ENCODE measurements at regions not wholly inside any gene's neighbourhood (a gene's known extent, or its start where the extent isn't known, plus 50 kb on each side); places are given as distances from the start of the nearest gene placed in this dataset.

DNA sequence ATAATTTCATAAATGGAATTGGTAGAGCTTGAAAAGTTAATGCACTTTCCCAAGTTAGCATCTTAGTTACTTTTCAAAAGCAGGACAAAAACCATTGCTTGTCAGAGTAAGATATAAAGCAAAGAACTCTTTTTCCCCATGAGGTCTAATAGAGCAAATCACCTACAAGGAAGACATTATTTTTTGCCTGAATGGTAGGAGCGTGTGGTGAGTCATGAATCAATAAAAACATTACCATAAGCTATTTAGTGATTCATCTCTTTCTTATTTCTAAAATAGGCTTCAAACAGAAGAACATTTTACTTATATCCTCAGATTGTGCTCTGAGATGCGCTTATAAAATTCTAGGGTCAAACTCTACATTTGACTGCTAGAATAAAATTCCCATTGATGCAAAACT lies 109.4 kb upstream of the GPRIN3 start:
- Histone ChIP-seq H3K4me1 (no peaks in the 10 kb centered on the region), H3K4me3 (no peak overlapping the region), H3K27me3 (no peaks in the 10 kb centered on the region), H3K9me3 (no peaks in the 10 kb centered on the region), H3K36me3 (no peaks in the 10 kb centered on the region), H3K27ac (no peak overlapping the region)
- no peak for TF ChIP-seq POLR2A (IDR thresholded peaks at IDR 0.05)
- TF ChIP-seq, protein P1, sequence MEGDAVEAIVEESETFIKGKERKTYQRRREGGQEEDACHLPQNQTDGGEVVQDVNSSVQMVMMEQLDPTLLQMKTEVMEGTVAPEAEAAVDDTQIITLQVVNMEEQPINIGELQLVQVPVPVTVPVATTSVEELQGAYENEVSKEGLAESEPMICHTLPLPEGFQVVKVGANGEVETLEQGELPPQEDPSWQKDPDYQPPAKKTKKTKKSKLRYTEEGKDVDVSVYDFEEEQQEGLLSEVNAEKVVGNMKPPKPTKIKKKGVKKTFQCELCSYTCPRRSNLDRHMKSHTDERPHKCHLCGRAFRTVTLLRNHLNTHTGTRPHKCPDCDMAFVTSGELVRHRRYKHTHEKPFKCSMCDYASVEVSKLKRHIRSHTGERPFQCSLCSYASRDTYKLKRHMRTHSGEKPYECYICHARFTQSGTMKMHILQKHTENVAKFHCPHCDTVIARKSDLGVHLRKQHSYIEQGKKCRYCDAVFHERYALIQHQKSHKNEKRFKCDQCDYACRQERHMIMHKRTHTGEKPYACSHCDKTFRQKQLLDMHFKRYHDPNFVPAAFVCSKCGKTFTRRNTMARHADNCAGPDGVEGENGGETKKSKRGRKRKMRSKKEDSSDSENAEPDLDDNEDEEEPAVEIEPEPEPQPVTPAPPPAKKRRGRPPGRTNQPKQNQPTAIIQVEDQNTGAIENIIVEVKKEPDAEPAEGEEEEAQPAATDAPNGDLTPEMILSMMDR (IDR thresholded peaks at IDR 0.05): no peak
- no peak for DNase-seq

DNA sequence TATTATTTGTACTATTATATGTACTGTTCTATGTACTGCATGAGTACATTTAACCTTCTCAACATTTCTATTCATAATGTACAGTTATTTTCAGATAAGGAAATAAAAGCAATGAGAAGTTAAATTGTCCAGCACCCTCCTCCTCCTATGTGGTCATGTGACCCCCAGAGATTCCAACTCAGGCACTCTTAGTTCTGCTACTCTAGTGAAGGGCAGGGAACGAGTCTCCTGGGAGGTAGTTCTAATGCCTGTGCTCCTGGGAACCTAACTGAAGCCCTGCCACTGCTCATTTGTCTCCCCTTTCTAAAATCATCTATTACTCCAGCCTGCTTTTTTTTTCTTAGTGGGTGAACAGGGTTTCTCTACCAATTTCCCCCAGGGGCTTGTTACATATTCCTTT lies 105.9 kb upstream of the GPRIN3 start:
- no peak for DNase-seq
- no peaks in the 10 kb centered on the region for H3K36me3 ChIP-seq
- no peaks in the 10 kb centered on the region for H3K27me3 ChIP-seq
- no peak overlapping the region for H3K4me3 ChIP-seq
- TF ChIP-seq, protein P1 (IDR thresholded peaks at IDR 0.05): no peak
- no peak for TF ChIP-seq POLR2A (IDR thresholded peaks at IDR 0.05)
- no peak overlapping the region for H3K27ac ChIP-seq
- H3K4me1 ChIP-seq: no peaks in the 10 kb centered on the region
- no peaks in the 10 kb centered on the region for H3K9me3 ChIP-seq

DNA sequence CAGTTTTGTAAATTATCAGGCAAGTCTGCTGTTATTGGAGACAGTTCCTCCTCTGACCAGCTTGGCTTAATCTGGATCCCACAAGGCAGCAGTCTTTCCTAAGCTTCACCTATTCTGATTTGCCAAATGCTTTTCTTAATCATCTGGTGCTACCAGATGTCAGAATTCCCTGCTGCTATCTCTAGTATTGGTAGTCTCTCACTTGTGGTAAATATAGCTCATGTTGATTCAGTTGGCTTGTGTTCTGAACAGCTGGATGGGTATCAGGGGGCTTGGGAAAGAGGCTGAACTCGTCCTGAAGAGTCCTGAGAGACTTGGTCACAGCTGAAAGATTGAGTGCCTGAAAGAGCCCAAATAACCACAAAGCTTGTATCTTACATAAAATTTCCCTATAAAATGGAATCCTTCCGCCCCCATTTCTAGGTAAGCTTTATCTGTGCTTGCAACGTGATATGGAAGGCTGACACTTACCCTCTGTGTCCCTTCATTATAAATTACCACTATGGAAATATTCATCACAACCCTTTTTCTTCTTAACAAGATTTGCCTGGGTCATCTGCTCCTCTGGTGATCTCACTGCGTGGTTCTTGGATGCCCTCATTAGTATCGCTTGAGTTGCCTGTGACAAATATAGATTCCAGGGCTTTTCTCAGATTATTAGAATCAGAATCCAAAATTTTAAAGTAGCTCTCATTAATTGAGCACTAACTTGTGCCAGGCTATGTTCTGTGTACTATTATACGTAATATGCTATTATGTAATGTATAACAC lies 104.1 kb upstream of the GPRIN3 start:
- DNase-seq: no peak
- Histone ChIP-seq H3K4me1 (no peaks in the 10 kb centered on the region), H3K27ac (no peak overlapping the region), H3K9me3 (no peaks in the 10 kb centered on the region), H3K27me3 (no peaks in the 10 kb centered on the region), H3K36me3 (no peaks in the 10 kb centered on the region), H3K4me3 (no peak overlapping the region)
- no peak for TF ChIP-seq POLR2A (IDR thresholded peaks at IDR 0.05)
- TF ChIP-seq, protein P1 (IDR thresholded peaks at IDR 0.05): no peak

DNA sequence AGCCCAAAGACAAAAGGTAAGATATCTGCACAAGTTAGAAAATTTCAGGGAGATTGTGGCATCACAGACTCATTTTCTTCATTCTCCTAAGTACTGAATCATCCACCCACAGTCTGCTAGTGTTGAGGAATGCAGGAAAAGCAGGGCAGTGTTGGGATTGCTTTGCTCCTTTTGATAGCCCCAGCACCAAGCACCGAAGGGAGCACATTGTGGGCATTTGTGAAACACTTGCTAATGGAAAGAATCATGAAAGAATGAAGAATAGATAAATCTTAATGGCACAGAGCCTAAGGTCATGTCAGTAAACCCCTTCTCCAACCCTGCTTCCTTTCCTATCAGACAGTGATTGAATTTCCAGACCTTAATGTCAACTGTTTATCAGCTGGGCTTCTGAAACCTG lies 103.1 kb upstream of the GPRIN3 start:
- Histone ChIP-seq H3K36me3 (no peaks in the 10 kb centered on the region), H3K27me3 (no peaks in the 10 kb centered on the region), H3K4me3 (no peak overlapping the region), H3K27ac (no peak overlapping the region), H3K4me1 (no peaks in the 10 kb centered on the region), H3K9me3 (no peaks in the 10 kb centered on the region)
- no peak for TF ChIP-seq POLR2A (IDR thresholded peaks at IDR 0.05)
- TF ChIP-seq, protein P1 (IDR thresholded peaks at IDR 0.05): no peak
- DNase-seq: no peak

DNA sequence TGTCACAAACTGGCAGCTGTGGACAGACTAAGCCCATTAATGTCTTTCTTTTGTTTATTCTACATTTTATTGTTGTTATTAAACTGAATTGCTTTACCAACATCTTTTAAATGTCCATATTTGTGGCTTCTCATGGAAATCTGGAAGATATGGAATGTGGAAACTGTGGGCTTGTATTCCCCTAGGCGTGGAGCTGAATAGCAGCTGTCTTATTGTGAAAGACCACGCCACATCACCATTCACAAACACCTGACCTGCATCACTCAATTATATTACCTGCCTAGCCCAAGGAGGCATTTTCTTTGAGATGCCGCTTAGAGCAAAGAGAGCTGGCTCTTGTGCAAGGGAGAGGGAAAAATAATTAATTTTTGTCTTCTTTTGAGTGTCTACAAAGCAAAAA lies 96.9 kb upstream of the GPRIN3 start:
- Histone ChIP-seq H3K27ac (no peak overlapping the region), H3K4me1 (no peaks in the 10 kb centered on the region), H3K4me3 (no peak overlapping the region), H3K27me3 (no peaks in the 10 kb centered on the region), H3K9me3 (no peaks in the 10 kb centered on the region), H3K36me3 (no peaks in the 10 kb centered on the region)
- TF ChIP-seq, protein P1 (IDR thresholded peaks at IDR 0.05): no peak
- DNase-seq: no peak

DNA sequence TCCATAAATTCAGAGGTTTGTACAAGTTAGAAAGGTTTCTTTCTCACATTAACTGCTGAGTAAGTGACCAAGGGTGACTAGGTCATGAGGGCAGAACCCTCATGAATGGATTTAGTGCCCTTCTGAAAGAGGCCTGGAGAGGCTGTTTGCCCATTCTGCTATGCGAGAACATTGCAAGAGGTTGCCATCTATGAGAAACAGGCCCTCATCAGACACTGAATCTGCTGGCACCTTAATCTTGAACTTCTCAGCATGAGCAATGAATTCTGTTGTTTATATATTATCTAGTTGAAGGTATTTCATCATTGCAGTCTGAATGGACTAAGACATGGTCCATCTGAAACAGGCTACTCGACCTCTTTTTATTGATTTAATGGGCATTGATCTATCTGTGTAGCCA lies 96.2 kb upstream of the GPRIN3 start:
- TF ChIP-seq, protein P1 (IDR thresholded peaks at IDR 0.05): no peak
- TF ChIP-seq POLR2A (IDR thresholded peaks at IDR 0.05): no peak
- H3K27ac ChIP-seq: no peak overlapping the region
- no peaks in the 10 kb centered on the region for H3K4me1 ChIP-seq
- no peaks in the 10 kb centered on the region for H3K9me3 ChIP-seq
- no peaks in the 10 kb centered on the region for H3K36me3 ChIP-seq
- H3K27me3 ChIP-seq: no peaks in the 10 kb centered on the region
- no peak overlapping the region for H3K4me3 ChIP-seq
- DNase-seq: no peak
